HCT116 (cell line): ENCODE measurements at regions not wholly inside any gene's neighbourhood (a gene's known extent, or its start where the extent isn't known, plus 50 kb on each side); places are given as distances from the start of the nearest gene placed in this dataset.

ENCODE experiments used
- ATAC-seq: fragments of 200-7000 bp; cut with Tn5 transposase; 2 replicates; pipeline ENCODE4 v1.9.1; 2020; ENCODE audit warnings: mild to moderate bottlenecking, moderate library complexity
- BruUV-seq: library from RNA; stranded (reverse); fragments of 400-500 nt; replicated peaks from 2 replicates; lab custom pipeline; 2021; lab: Mats Ljungman, UMichigan
- CTCF ChIA-PET: fragments of 300-600 bp; sonication (Branson Sonifier 250); formaldehyde crosslinking; loops from one replicate; lab custom pipeline; 2021; ENCODE audit warnings: antibody characterized with exemption; lab: Charles Lee
- POLR2A ChIA-PET: fragments of 300-600, 350-600 bp; sonication (Branson Sonifier 250); formaldehyde crosslinking; loops from one replicate; lab custom pipeline; 2021; ENCODE audit warnings: antibody characterized with exemption; lab: Charles Lee
- RAD21 ChIA-PET, 2 experiments: fragments of 300-600 bp; sonication (Branson Sonifier 250); formaldehyde crosslinking; loops; one replicate each; lab custom pipeline; 2023; ENCODE audit warnings: low total read pairs in 2 of 2; ENCODE audit not compliant: uncharacterized antibody in 2 of 2, unreplicated experiment in 2 of 2, low non-redundant PET in 1 of 2; lab: Charles Lee
- DNase-seq: peaks from one replicate; pipeline ENCODE4 v3.0.0-alpha.2; 2010; ENCODE audit warnings: low read depth, low spot score
- H2AFZ ChIP-seq: fragments of 200-600 bp; shearing (Covaris generic), sonication (generic); 2 replicates; pipeline ENCODE4 v1.6.1; 2017; ENCODE audit warnings: low read depth, mixed run types, mixed read lengths, antibody characterized with exemption, low read length; ENCODE audit not compliant: poor library complexity, severe bottlenecking
- H3K27ac ChIP-seq: 2 replicates; pipeline ENCODE4 v1.5.1; 2012; ENCODE audit warnings: low read depth, low read length
- H3K27me3 ChIP-seq: fragments of 200-600 bp; sonication (generic); 2 replicates; pipeline ENCODE4 v1.6.1; 2016; ENCODE audit warnings: mixed run types, low read length, mixed read lengths; ENCODE audit not compliant: insufficient read depth
- H3K36me3 ChIP-seq, 2 experiments: fragments of 200-500 bp in 1 of 2; fragments of 200-600 bp in 1 of 2; sonication (Bioruptor generic) in 1 of 2; sonication (generic) in 1 of 2; 2 replicates each; pipeline versions ENCODE4 v1.5.1 to v1.6.1; 2014 to 2016; ENCODE audit warnings: low read length in 2 of 2, inconsistent platforms in 1 of 2, mixed read lengths in 1 of 2, mixed run types in 1 of 2; ENCODE audit not compliant: insufficient read depth in 2 of 2, control insufficient read depth in 1 of 2
- H3K4me1 ChIP-seq, 2 experiments: fragments of 200-600 bp in 1 of 2; sonication (generic) in 1 of 2; 2 replicates each; pipeline versions ENCODE4 v1.5.1 to v1.6.1; 2012 to 2017; ENCODE audit warnings: low read length in 2 of 2, inconsistent platforms in 1 of 2, mild to moderate bottlenecking in 1 of 2, mixed read lengths in 1 of 2, mixed run types in 1 of 2, moderate library complexity in 1 of 2; ENCODE audit not compliant: insufficient read depth in 2 of 2, control insufficient read depth in 1 of 2
- H3K4me2 ChIP-seq: fragments of 200-600 bp; sonication (generic); 2 replicates; pipeline ENCODE4 v1.6.1; 2017; ENCODE audit warnings: mixed run types, low read length, mixed read lengths
- H3K4me3 ChIP-seq, 2 experiments: fragments of 200-600 bp in 1 of 2; sonication (generic) in 1 of 2; replicated peaks in 1 of 2; 2 replicates each; pipeline ENCODE4 v1.5.1; 2011 to 2016; ENCODE audit warnings: low read length in 2 of 2, control low read depth in 1 of 2, low read depth in 1 of 2, mild to moderate bottlenecking in 1 of 2, mixed read lengths in 1 of 2, mixed run types in 1 of 2
- H3K79me2 ChIP-seq: fragments of 200-600 bp; sonication (generic); 2 replicates; pipeline ENCODE4 v1.6.1; 2017; ENCODE audit warnings: mild to moderate bottlenecking, mixed run types, low read length, moderate library complexity, mixed read lengths; ENCODE audit not compliant: insufficient read depth
- H3K9ac ChIP-seq: fragments of 200-600 bp; sonication (generic); 2 replicates; pipeline ENCODE4 v1.6.1; 2016; ENCODE audit warnings: low read length, mixed read lengths
- H3K9me2 ChIP-seq: fragments of 200-600 bp; sonication (generic), shearing (Covaris generic); 2 replicates; pipeline ENCODE4 v1.6.1; 2017; ENCODE audit warnings: mixed run types, mild to moderate bottlenecking, moderate library complexity; ENCODE audit not compliant: insufficient read depth
- H3K9me3 ChIP-seq, 2 experiments: fragments of 200-500 bp in 1 of 2; fragments of 200-600 bp in 1 of 2; sonication (Bioruptor generic) in 1 of 2; sonication (generic) in 1 of 2; 2 replicates each; pipeline ENCODE4 v1.6.1; 2014 to 2017; ENCODE audit warnings: low read length in 2 of 2, mixed read lengths in 2 of 2, inconsistent platforms in 1 of 2, low read depth in 1 of 2, mild to moderate bottlenecking in 1 of 2, mixed run types in 1 of 2, moderate library complexity in 1 of 2; ENCODE audit not compliant: control insufficient read depth in 1 of 2, insufficient read depth in 1 of 2
- H4K20me1 ChIP-seq: fragments of 200-600 bp; sonication (generic), shearing (Covaris generic); 2 replicates; pipeline ENCODE4 v1.6.1; 2017; ENCODE audit warnings: mixed run types, mild to moderate bottlenecking, moderate library complexity; ENCODE audit not compliant: insufficient read depth
- CBX3 ChIP-seq: IDR thresholded peaks from 2 replicates; pipeline ENCODE4 v1.6.1; 2012; ENCODE audit warnings: low read depth
- CEBPB ChIP-seq: IDR thresholded peaks from 2 replicates; pipeline ENCODE4 v1.6.1; 2012; ENCODE audit warnings: low read depth
- EGR1 ChIP-seq: IDR thresholded peaks from 2 replicates; pipeline ENCODE4 v1.6.1; 2012; ENCODE audit warnings: low read depth
- ELF1 ChIP-seq: IDR thresholded peaks from 2 replicates; pipeline ENCODE4 v1.6.1; 2012; ENCODE audit warnings: low read depth, borderline replicate concordance
- EZH2 ChIP-seq: fragments of 200-600 bp; sonication (generic); IDR thresholded peaks from 2 replicates; pipeline ENCODE4 v1.6.1; 2017; ENCODE audit warnings: antibody characterized with exemption, mixed run types
- EZH2phosphoT487 ChIP-seq: fragments of 200-600 bp; IDR thresholded peaks from 2 replicates; pipeline ENCODE4 v1.6.1; 2018; ENCODE audit warnings: antibody characterized with exemption, borderline replicate concordance
- JUND ChIP-seq: IDR thresholded peaks from 2 replicates; pipeline ENCODE4 v1.6.1; 2012
- MAX ChIP-seq: IDR thresholded peaks from 2 replicates; pipeline ENCODE4 v1.6.1; 2012
- POLR2AphosphoS5 ChIP-seq: IDR thresholded peaks from 2 replicates; pipeline ENCODE4 v1.6.1; 2011; ENCODE audit warnings: mild to moderate bottlenecking, low read depth, low read length, moderate library complexity
- RAD21 ChIP-seq: IDR thresholded peaks from 2 replicates; pipeline ENCODE4 v1.6.1; 2012; ENCODE audit warnings: low read depth, mild to moderate bottlenecking
- REST ChIP-seq: IDR thresholded peaks from 2 replicates; pipeline ENCODE4 v1.6.1; 2012; ENCODE audit warnings: low read depth
- SIN3A ChIP-seq: IDR thresholded peaks from 2 replicates; pipeline ENCODE4 v1.6.1; 2012; ENCODE audit warnings: low read depth
- TCF7L2 ChIP-seq: IDR thresholded peaks from 2 replicates; pipeline ENCODE4 v1.7.0; 2011; ENCODE audit warnings: borderline replicate concordance, inconsistent platforms; ENCODE audit not compliant: insufficient read depth, insufficient read length; ENCODE audit errors: extremely low read depth
- YY1 ChIP-seq: IDR thresholded peaks from 2 replicates; pipeline ENCODE4 v1.6.1; 2011; ENCODE audit warnings: low read length, low read depth, moderate library complexity, mild to moderate bottlenecking; ENCODE audit not compliant: insufficient replicate concordance; ENCODE audit errors: extremely low read depth
- ZFX ChIP-seq: fragments of 450-650 bp; IDR thresholded peaks from 2 replicates; pipeline ENCODE4 v1.6.1; 2017
- intact Hi-C: fragments of 100-400 bp; cut with micrococcal nuclease; formaldehyde crosslinking; loops from 2 replicates; pipeline ENCODE4 v1.10.0; 2022
- TF ChIP-seq, protein P1 (sequence below): IDR thresholded peaks from 2 replicates; pipeline ENCODE4 v1.6.1; 2011; ENCODE audit warnings: mild to moderate bottlenecking, low read length, moderate library complexity; ENCODE audit not compliant: insufficient replicate concordance; ENCODE audit errors: extremely low read depth
- TF ChIP-seq, protein P2 (sequence below): IDR thresholded peaks from 2 replicates; pipeline ENCODE4 v1.6.1; 2012

DNA sequence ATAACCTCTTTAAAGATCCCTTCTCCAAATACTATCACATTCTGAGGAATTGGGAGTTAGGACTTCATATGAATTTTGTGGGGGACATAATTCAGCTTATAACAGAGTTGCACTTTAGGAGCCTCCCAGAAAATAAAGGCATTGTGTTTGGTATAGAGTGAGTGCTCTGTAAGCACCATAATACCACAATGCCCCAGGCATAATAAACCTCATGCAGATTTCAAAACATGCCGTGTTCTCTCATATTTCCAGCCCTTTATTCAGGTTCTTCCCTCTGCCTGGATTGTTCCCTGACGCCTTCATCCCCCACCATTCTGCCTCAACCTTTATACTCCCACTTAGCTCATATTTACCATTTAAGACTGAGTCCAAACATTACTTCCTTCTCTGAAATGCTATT, 398.8 kb upstream of the FAT3 start:
- DNase-seq (no peak), ATAC-seq (no peak)
- H3K4me2 ChIP-seq, result no peak overlapping the region
- BruUV-seq, result no TSS peak
- H3K27me3 ChIP-seq, result no peaks in the 10 kb centered on the region
- ChIA-PET RAD21 (no interaction called here), POLR2A (no interaction called here), CTCF (no interaction called here)
- H3K9me3 ChIP-seq, result peaks cover 0 to 4% of the 10 kb centered on the region in 2 experiments; a peak in 2 of 4 replicates
- no peaks in the 10 kb centered on the region for H3K9me2 ChIP-seq
- H3K79me2 ChIP-seq, result no peaks in the 10 kb centered on the region
- H3K36me3 ChIP-seq, result no peaks in the 10 kb centered on the region
- intact Hi-C loops, result no loop called here
- no peak overlapping the region for H3K27ac ChIP-seq
- H4K20me1 ChIP-seq, result no peaks in the 10 kb centered on the region
- no peaks in the 10 kb centered on the region for H3K4me1 ChIP-seq
- no peak overlapping the region for H2AFZ ChIP-seq
- H3K9ac ChIP-seq, result no peak overlapping the region
- no peak for TF ChIP-seq RAD21
- TF ChIP-seq, protein P1, sequence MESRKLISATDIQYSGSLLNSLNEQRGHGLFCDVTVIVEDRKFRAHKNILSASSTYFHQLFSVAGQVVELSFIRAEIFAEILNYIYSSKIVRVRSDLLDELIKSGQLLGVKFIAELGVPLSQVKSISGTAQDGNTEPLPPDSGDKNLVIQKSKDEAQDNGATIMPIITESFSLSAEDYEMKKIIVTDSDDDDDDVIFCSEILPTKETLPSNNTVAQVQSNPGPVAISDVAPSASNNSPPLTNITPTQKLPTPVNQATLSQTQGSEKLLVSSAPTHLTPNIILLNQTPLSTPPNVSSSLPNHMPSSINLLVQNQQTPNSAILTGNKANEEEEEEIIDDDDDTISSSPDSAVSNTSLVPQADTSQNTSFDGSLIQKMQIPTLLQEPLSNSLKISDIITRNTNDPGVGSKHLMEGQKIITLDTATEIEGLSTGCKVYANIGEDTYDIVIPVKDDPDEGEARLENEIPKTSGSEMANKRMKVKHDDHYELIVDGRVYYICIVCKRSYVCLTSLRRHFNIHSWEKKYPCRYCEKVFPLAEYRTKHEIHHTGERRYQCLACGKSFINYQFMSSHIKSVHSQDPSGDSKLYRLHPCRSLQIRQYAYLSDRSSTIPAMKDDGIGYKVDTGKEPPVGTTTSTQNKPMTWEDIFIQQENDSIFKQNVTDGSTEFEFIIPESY, result no peak
- TF ChIP-seq EGR1, result no peak
- no peak for TF ChIP-seq CBX3
- no peak for TF ChIP-seq ELF1
- TF ChIP-seq REST, result no peak
- no peak for TF ChIP-seq YY1
- no peak for TF ChIP-seq ZFX
- no peak for TF ChIP-seq CEBPB
- TF ChIP-seq, protein P2, sequence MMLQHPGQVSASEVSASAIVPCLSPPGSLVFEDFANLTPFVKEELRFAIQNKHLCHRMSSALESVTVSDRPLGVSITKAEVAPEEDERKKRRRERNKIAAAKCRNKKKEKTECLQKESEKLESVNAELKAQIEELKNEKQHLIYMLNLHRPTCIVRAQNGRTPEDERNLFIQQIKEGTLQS, result no peak
- no peak for TF ChIP-seq TCF7L2
- TF ChIP-seq EZH2phosphoT487, result no peak
- no peak for TF ChIP-seq JUND
- TF ChIP-seq SIN3A, result no peak
- TF ChIP-seq POLR2AphosphoS5, result no peak
- no peak for TF ChIP-seq MAX
- TF ChIP-seq EZH2, result no peak
- no peak overlapping the region for H3K4me3 ChIP-seq
